H1 (cell line): ENCODE measurements at regions not wholly inside any gene's neighbourhood (a gene's known extent, or its start where the extent isn't known, plus 50 kb on each side); places are given as distances from the start of the nearest gene placed in this dataset.

Source experiments
- CTCF ChIA-PET: fragments of 300-600 bp; sonication (Branson Sonifier 250); formaldehyde crosslinking; loops from one replicate; lab custom pipeline; 2021; ENCODE audit not compliant: partially characterized antibody; lab: Charles Lee
- POLR2A ChIA-PET: fragments of 300-600 bp; sonication (Branson Sonifier 250); formaldehyde crosslinking; loops from one replicate; lab custom pipeline; 2021; ENCODE audit warnings: inconsistent platforms; ENCODE audit not compliant: partially characterized antibody; lab: Charles Lee
- DNase-seq, 2 experiments: peaks; one replicate each; pipeline versions ENCODE4 v3.0.0 to v3.0.0-alpha.2; 2010 to 2022; ENCODE audit warnings: low spot score in 2 of 2, low read depth in 1 of 2, mixed read lengths in 1 of 2
- FAIRE-seq: peaks from 2 replicates; lab custom pipeline; 2011; peaks lifted over from hg19 to GRCh38; lab: Jason Lieb, UNC
- H2AFZ ChIP-seq: 2 replicates; pipeline ENCODE4 v1.8.1; 2012; ENCODE audit warnings: low read length, inconsistent platforms
- H2AK5ac ChIP-seq: 2 replicates; pipeline ENCODE4 v1.6.1; 2013; ENCODE audit warnings: low read depth, low read length
- H2BK120ac ChIP-seq: replicated peaks from 2 replicates; pipeline ENCODE3; 2013; ENCODE audit warnings: low read depth, low read length, inconsistent platforms
- H2BK12ac ChIP-seq: 2 replicates; pipeline ENCODE4 v1.6.1; 2013; ENCODE audit warnings: low read depth, low read length
- H2BK15ac ChIP-seq: 2 replicates; pipeline ENCODE4 v1.6.1; 2013; ENCODE audit warnings: low read length
- H2BK20ac ChIP-seq: 2 replicates; pipeline ENCODE4 v1.6.1; 2013; ENCODE audit warnings: low read length
- H2BK5ac ChIP-seq: 2 replicates; pipeline ENCODE4 v1.6.1; 2013; ENCODE audit warnings: low read depth, low read length
- H3K14ac ChIP-seq: 2 replicates; pipeline ENCODE4 v1.6.1; 2013; ENCODE audit warnings: inconsistent platforms; ENCODE audit not compliant: insufficient read length
- H3K18ac ChIP-seq: 2 replicates; pipeline ENCODE4 v1.6.1; 2013; ENCODE audit warnings: low read length; ENCODE audit errors: extremely low read depth
- H3K23ac ChIP-seq: 2 replicates; pipeline ENCODE4 v1.6.1; 2013; ENCODE audit warnings: inconsistent platforms; ENCODE audit not compliant: insufficient read length
- H3K23me2 ChIP-seq: 2 replicates; pipeline ENCODE4 v1.6.1; 2013; ENCODE audit warnings: low read depth, low read length
- H3K27ac ChIP-seq: 2 replicates; pipeline ENCODE4 v1.6.1; 2011; ENCODE audit warnings: low read depth, low read length, inconsistent platforms
- H3K27me3 ChIP-seq, 4 experiments: replicated peaks in 1 of 4; 1 replicate in 1 of 4; 2 replicates in 3 of 4; pipeline versions ENCODE4 v1.6.1 to v1.8.1; 2011 to 2013; ENCODE audit warnings: low read length in 3 of 4, mild to moderate bottlenecking in 3 of 4, inconsistent platforms in 2 of 4, mixed read lengths in 2 of 4, moderate library complexity in 1 of 4; ENCODE audit not compliant: control insufficient read depth in 3 of 4, insufficient read depth in 3 of 4; ENCODE audit errors: extremely low read depth in 1 of 4
- H3K36me3 ChIP-seq, 4 experiments: 2 replicates each; pipeline versions ENCODE4 v1.6.1 to v1.8.1; 2011 to 2013; ENCODE audit warnings: mild to moderate bottlenecking in 4 of 4, low read length in 3 of 4, moderate library complexity in 2 of 4, control low read depth in 1 of 4, inconsistent platforms in 1 of 4; ENCODE audit not compliant: insufficient read depth in 4 of 4, control insufficient read depth in 2 of 4
- H3K4ac ChIP-seq: replicated peaks from 2 replicates; pipeline ENCODE3; 2013; ENCODE audit warnings: low read length, low read depth, mixed read lengths, inconsistent platforms; ENCODE audit not compliant: insufficient read length
- H3K4me1 ChIP-seq, 4 experiments: replicated peaks in 1 of 4; 1 replicate in 1 of 4; 2 replicates in 3 of 4; pipeline versions ENCODE4 v1.6.1 to v1.8.1; 2011 to 2013; ENCODE audit warnings: low read length in 3 of 4, inconsistent platforms in 2 of 4, mixed read lengths in 1 of 4; ENCODE audit not compliant: insufficient read depth in 4 of 4, control insufficient read depth in 3 of 4
- H3K4me2 ChIP-seq, 2 experiments: 2 replicates each; pipeline versions ENCODE4 v1.6.1 to v1.8.1; 2011 to 2013; ENCODE audit warnings: low read depth in 2 of 2, low read length in 2 of 2, control low read depth in 1 of 2, inconsistent platforms in 1 of 2, mild to moderate bottlenecking in 1 of 2; ENCODE audit not compliant: insufficient read depth in 1 of 2
- H3K4me3 ChIP-seq, 4 experiments: fragments of 200-600, 300-600 bp in 1 of 4; sonication (generic), shearing (Covaris generic), sonication (Bioruptor Twin) in 1 of 4; 2 replicates each; pipeline versions ENCODE4 v1.5.1 to v1.8.1; 2011 to 2016; ENCODE audit warnings: low read length in 4 of 4, low read depth in 3 of 4, control low read depth in 2 of 4, inconsistent platforms in 2 of 4, mild to moderate bottlenecking in 2 of 4, mixed read lengths in 1 of 4, moderate library complexity in 1 of 4; ENCODE audit not compliant: insufficient read depth in 2 of 4; ENCODE audit errors: extremely low read depth in 1 of 4
- H3K56ac ChIP-seq: replicated peaks from 2 replicates; pipeline ENCODE3; 2013; ENCODE audit warnings: low read depth, mild to moderate bottlenecking, mixed read lengths, low read length, inconsistent platforms; ENCODE audit not compliant: insufficient read length
- H3K79me1 ChIP-seq: 2 replicates; pipeline ENCODE4 v1.6.1; 2013; ENCODE audit warnings: low read depth, low read length, control low read depth
- H3K79me2 ChIP-seq, 2 experiments: 2 replicates each; pipeline versions ENCODE4 v1.6.1 to v1.8.1; 2012 to 2013; ENCODE audit warnings: low read length in 2 of 2, mild to moderate bottlenecking in 2 of 2, inconsistent platforms in 1 of 2; ENCODE audit not compliant: insufficient read depth in 2 of 2, control insufficient read depth in 1 of 2
- H3K9ac ChIP-seq, 4 experiments: replicated peaks in 1 of 4; 1 replicate in 1 of 4; 2 replicates in 3 of 4; pipeline versions ENCODE4 v1.6.1 to v1.8.1; 2011 to 2013; ENCODE audit warnings: low read depth in 3 of 4, low read length in 3 of 4, control low read depth in 2 of 4, mild to moderate bottlenecking in 2 of 4, moderate library complexity in 2 of 4, inconsistent platforms in 1 of 4; ENCODE audit errors: extremely low read depth in 1 of 4
- H3K9me3 ChIP-seq, 2 experiments: 2 replicates each; pipeline versions ENCODE4 v1.6.1 to v1.8.1; 2012 to 2013; ENCODE audit warnings: mild to moderate bottlenecking in 2 of 2, moderate library complexity in 2 of 2, control low read depth in 1 of 2, inconsistent platforms in 1 of 2, low read depth in 1 of 2, low read length in 1 of 2, mixed read lengths in 1 of 2; ENCODE audit not compliant: insufficient read depth in 2 of 2
- H4K20me1 ChIP-seq, 2 experiments: replicated peaks in 1 of 2; 2 replicates each; pipeline versions ENCODE3 to v1.8.1; 2011 to 2013; ENCODE audit warnings: inconsistent platforms in 2 of 2, low read length in 2 of 2, mild to moderate bottlenecking in 1 of 2; ENCODE audit not compliant: insufficient read depth in 2 of 2, control insufficient read depth in 1 of 2
- H4K5ac ChIP-seq: 2 replicates; pipeline ENCODE4 v1.6.1; 2013; ENCODE audit warnings: low read length, low read depth, mixed read lengths, inconsistent platforms; ENCODE audit not compliant: insufficient read length
- H4K8ac ChIP-seq: 2 replicates; pipeline ENCODE4 v1.8.0; 2013; ENCODE audit warnings: mild to moderate bottlenecking, moderate library complexity, low read length, inconsistent platforms; ENCODE audit not compliant: insufficient read depth; ENCODE audit errors: extremely low read depth
- H4K91ac ChIP-seq: replicated peaks from 2 replicates; pipeline ENCODE3; 2013; ENCODE audit warnings: low read length, mixed read lengths, inconsistent platforms; ENCODE audit not compliant: insufficient read length
- ATF2 ChIP-seq: IDR thresholded peaks from 2 replicates; pipeline ENCODE4 v1.6.1; 2012; ENCODE audit warnings: low read length, inconsistent platforms
- CTBP2 ChIP-seq: IDR thresholded peaks from 2 replicates; pipeline ENCODE4 v1.7.0; 2011; ENCODE audit warnings: borderline replicate concordance, mild to moderate bottlenecking, moderate library complexity, mixed read lengths, low read length; ENCODE audit not compliant: insufficient read depth, insufficient read length
- E2F6 ChIP-seq: IDR thresholded peaks from 2 replicates; pipeline ENCODE4 v1.6.1; 2012; ENCODE audit warnings: inconsistent platforms
- MAFK ChIP-seq: IDR thresholded peaks from 2 replicates; pipeline ENCODE4 v1.6.1; 2012; ENCODE audit warnings: low read depth, mild to moderate bottlenecking, improper control_type of control experiment, low read length
- RFX5 ChIP-seq: IDR thresholded peaks from 2 replicates; pipeline ENCODE4 v1.6.1; 2011; ENCODE audit warnings: low read depth, low read length, improper control_type of control experiment, borderline replicate concordance
- SP1 ChIP-seq: IDR thresholded peaks from 2 replicates; pipeline ENCODE4 v1.6.1; 2011; ENCODE audit warnings: low read depth, low read length
- TBP ChIP-seq: IDR thresholded peaks from 2 replicates; pipeline ENCODE4 v1.6.1; 2011; ENCODE audit warnings: low read depth, low read length, improper control_type of control experiment
- USF2 ChIP-seq: IDR thresholded peaks from 2 replicates; pipeline ENCODE4 v1.6.1; 2011; ENCODE audit warnings: low read length, improper control_type of control experiment
- ZNF274 ChIP-seq: IDR thresholded peaks from 2 replicates; pipeline ENCODE4 v1.7.0; 2012; ENCODE audit warnings: low read length, borderline replicate concordance; ENCODE audit errors: extremely low read depth
- WGBS, 2 experiments: shearing (Covaris generic) in 1 of 2; methylation state at CpG; one replicate each; pipeline versions ENCODE4 v1.1.6 to v1.1.7; 2013 to 2015; ENCODE audit warnings: low lambda C conversion rate in 2 of 2, mixed read lengths in 2 of 2, inconsistent platforms in 1 of 2, low coverage in 1 of 2, missing lambda C conversion rate in 1 of 2; ENCODE audit not compliant: insufficient replicate concordance in 2 of 2, insufficient coverage in 1 of 2, insufficient read length in 1 of 2; ENCODE audit errors: extremely low coverage in 1 of 2, missing lambda C conversion rate in 1 of 2; 5-methylcytosine and 5-hydroxymethylcytosine counted together

- no peaks in the 10 kb centered on the region for H3K79me2 ChIP-seq
- no peak overlapping the region for H4K91ac ChIP-seq
- WGBS, 2 experiments: 83% methylated on average over 9 of the region's 9 CpGs; no CpG with 5 or more reads in 1 of the 2 experiments
- FAIRE-seq (no peak), DNase-seq (no peak)
- no peak overlapping the region for H2AK5ac ChIP-seq
- no peaks in the 10 kb centered on the region for H3K9me3 ChIP-seq
- no peak overlapping the region for H3K18ac ChIP-seq
- no peak overlapping the region for H2BK15ac ChIP-seq
- no peak overlapping the region for H2BK5ac ChIP-seq
- H4K8ac ChIP-seq: no peak overlapping the region
- H2BK12ac ChIP-seq: no peak overlapping the region
- H3K79me1 ChIP-seq: no peaks in the 10 kb centered on the region
- no peaks in the 10 kb centered on the region for H3K36me3 ChIP-seq
- H3K4me3 ChIP-seq: no peak overlapping the region
- POLR2A ChIA-PET: no interaction called here
- H2BK20ac ChIP-seq: no peak overlapping the region
- CTCF ChIA-PET: interaction anchor here (0.7 to 7.5 kb wide), 29 partner anchors 8 to 412 kb away, joined by 3 to 61 read pairs (median 5); no protein-coding TSS in a partner anchor
- H3K14ac ChIP-seq: no peak overlapping the region
- no peak overlapping the region for H3K4ac ChIP-seq
- H4K20me1 ChIP-seq: no peaks in the 10 kb centered on the region
- no peak overlapping the region for H3K56ac ChIP-seq
- no peaks in the 10 kb centered on the region for H3K23me2 ChIP-seq
- H3K4me1 ChIP-seq: no peaks in the 10 kb centered on the region
- no peaks in the 10 kb centered on the region for H3K27me3 ChIP-seq
- H3K9ac ChIP-seq: no peak overlapping the region
- H3K23ac ChIP-seq: no peak overlapping the region
- no peak overlapping the region for H2BK120ac ChIP-seq
- H3K27ac ChIP-seq: no peak overlapping the region
- no peak overlapping the region for H2AFZ ChIP-seq
- H4K5ac ChIP-seq: no peak overlapping the region
- H3K4me2 ChIP-seq: no peak overlapping the region
- TF ChIP-seq RFX5 (no peak), MAFK (no peak), ZNF274 (no peak), E2F6 (no peak), SP1 (no peak), USF2 (no peak), ATF2 (no peak), TBP (no peak), CTBP2 (no peak)
Measured at GRCh38 chr1:25100151-25100833, 132.0 kb downstream of the SYF2 start.
